H9 (cell line): ENCODE measurements at regions not wholly inside any gene's neighbourhood (a gene's known extent, or its start where the extent isn't known, plus 50 kb on each side); places are given as distances from the start of the nearest gene placed in this dataset.

ENCODE experiments used
- DNase-seq: peaks from one replicate; pipeline ENCODE4 v3.0.0-alpha.2; 2017
- H2AFZ ChIP-seq: one replicate; pipeline ENCODE4 v1.6.1; 2013; ENCODE audit warnings: mild to moderate bottlenecking, low read length, control low read depth, moderate library complexity
- H2AK5ac ChIP-seq: 2 replicates; pipeline ENCODE4 v1.6.1; 2013; ENCODE audit warnings: low read length, control low read depth, mixed read lengths; ENCODE audit not compliant: insufficient read length
- H2BK120ac ChIP-seq: one replicate; pipeline ENCODE4 v1.6.1; 2013; ENCODE audit warnings: low read depth, mild to moderate bottlenecking, low read length, control low read depth, inconsistent platforms; ENCODE audit not compliant: poor library complexity, severe bottlenecking
- H2BK12ac ChIP-seq: 2 replicates; pipeline ENCODE4 v1.6.1; 2013; ENCODE audit warnings: low read length, control low read depth, mixed read lengths, low read depth; ENCODE audit not compliant: insufficient read length
- H2BK15ac ChIP-seq: 2 replicates; pipeline ENCODE4 v1.6.1; 2013; ENCODE audit warnings: low read depth, low read length, control low read depth
- H2BK20ac ChIP-seq: one replicate; pipeline ENCODE4 v1.6.1; 2013; ENCODE audit warnings: low read depth, mild to moderate bottlenecking, low read length, control low read depth, inconsistent platforms; ENCODE audit not compliant: poor library complexity, severe bottlenecking
- H2BK5ac ChIP-seq: 2 replicates; pipeline ENCODE4 v1.6.1; 2013; ENCODE audit warnings: low read length, control low read depth, mixed read lengths; ENCODE audit not compliant: insufficient read length
- H3K14ac ChIP-seq: 2 replicates; pipeline ENCODE4 v1.6.1; 2013; ENCODE audit warnings: low read length, control low read depth; ENCODE audit not compliant: insufficient read depth
- H3K18ac ChIP-seq: 2 replicates; pipeline ENCODE4 v1.6.1; 2013; ENCODE audit warnings: low read depth, mild to moderate bottlenecking, mixed read lengths, low read length, control low read depth; ENCODE audit not compliant: insufficient read length
- H3K23ac ChIP-seq: 2 replicates; pipeline ENCODE4 v1.6.1; 2013; ENCODE audit warnings: low read length, control low read depth, mixed read lengths, low read depth; ENCODE audit not compliant: insufficient read length
- H3K23me2 ChIP-seq: 2 replicates; pipeline ENCODE4 v1.6.1; 2013; ENCODE audit warnings: low read depth, mild to moderate bottlenecking, mixed read lengths, low read length, control low read depth; ENCODE audit not compliant: insufficient read length, poor library complexity, severe bottlenecking
- H3K27ac ChIP-seq: 2 replicates; pipeline ENCODE4 v1.5.1; 2013; ENCODE audit warnings: low read length, control low read depth, mixed read lengths, low read depth; ENCODE audit not compliant: insufficient read length
- H3K27me3 ChIP-seq: 2 replicates; pipeline ENCODE4 v1.6.1; 2013; ENCODE audit warnings: low read length, control low read depth, inconsistent platforms; ENCODE audit not compliant: insufficient read depth
- H3K4ac ChIP-seq: 2 replicates; pipeline ENCODE4 v1.6.1; 2013; ENCODE audit warnings: low read depth, mild to moderate bottlenecking, control low read depth, inconsistent platforms, low read length, moderate library complexity
- H3K4me1 ChIP-seq: 2 replicates; pipeline ENCODE4 v1.6.1; 2013; ENCODE audit warnings: low read length, control low read depth, inconsistent platforms; ENCODE audit not compliant: insufficient read depth
- H3K4me2 ChIP-seq: 2 replicates; pipeline ENCODE4 v1.6.1; 2013; ENCODE audit warnings: low read length, control low read depth, mixed read lengths; ENCODE audit not compliant: insufficient read length, insufficient read depth
- H3K56ac ChIP-seq: 2 replicates; pipeline ENCODE4 v1.6.1; 2013; ENCODE audit warnings: low read depth, mild to moderate bottlenecking, mixed read lengths, low read length, control low read depth; ENCODE audit not compliant: insufficient read length
- H3K79me1 ChIP-seq: 2 replicates; pipeline ENCODE4 v1.6.1; 2013; ENCODE audit warnings: low read depth, mild to moderate bottlenecking, moderate library complexity, low read length, control low read depth, inconsistent platforms; ENCODE audit not compliant: insufficient read depth, poor library complexity, severe bottlenecking
- H3K79me2 ChIP-seq: 2 replicates; pipeline ENCODE4 v1.6.1; 2013; ENCODE audit warnings: low read length, control low read depth, inconsistent platforms; ENCODE audit not compliant: insufficient read depth
- H3K9ac ChIP-seq: 2 replicates; pipeline ENCODE4 v1.6.1; 2013; ENCODE audit warnings: low read length, control low read depth, mixed read lengths; ENCODE audit not compliant: insufficient read length; ENCODE audit errors: extremely low read depth
- H3K9me3 ChIP-seq: one replicate; pipeline ENCODE4 v1.6.1; 2013; ENCODE audit warnings: low read depth, low read length, inconsistent platforms; ENCODE audit not compliant: control insufficient read depth
- H3T11ph ChIP-seq: one replicate; pipeline ENCODE4 v1.6.1; 2013; ENCODE audit warnings: mild to moderate bottlenecking, low read length, control low read depth, inconsistent platforms
- H4K20me1 ChIP-seq: one replicate; pipeline ENCODE4 v1.6.1; 2013; ENCODE audit not compliant: control insufficient read depth, insufficient read length, insufficient read depth
- H4K5ac ChIP-seq: 2 replicates; pipeline ENCODE4 v1.6.1; 2013; ENCODE audit warnings: low read depth, mild to moderate bottlenecking, mixed read lengths, low read length, control low read depth; ENCODE audit not compliant: insufficient read length
- H4K8ac ChIP-seq: replicated peaks from 2 replicates; pipeline ENCODE4 v1.6.1; 2013; ENCODE audit warnings: low read length, control low read depth, mixed read lengths, low read depth; ENCODE audit not compliant: insufficient read length
- H4K91ac ChIP-seq: 2 replicates; pipeline ENCODE4 v1.6.1; 2013; ENCODE audit warnings: low read depth, mild to moderate bottlenecking, moderate library complexity, mixed read lengths, low read length, control low read depth; ENCODE audit not compliant: insufficient read length
- H3K27ac Mint-ChIP-seq, 3 experiments: 2 replicates in 2 of 3; 3 replicates in 1 of 3; pipeline ENCODE4 v1.8.0; 2020 to 2021; ENCODE audit warnings: mixed read lengths in 3 of 3, mild to moderate bottlenecking in 1 of 3, moderate library complexity in 1 of 3
- H3K27me3 Mint-ChIP-seq: 2 replicates; pipeline ENCODE4 v1.8.0; 2021; ENCODE audit warnings: low read depth, mild to moderate bottlenecking, moderate library complexity, mixed read lengths
- H3K36me3 Mint-ChIP-seq, 3 experiments: 2 replicates in 2 of 3; 3 replicates in 1 of 3; pipeline ENCODE4 v1.8.0; 2020 to 2021; ENCODE audit warnings: low read depth in 3 of 3, mixed read lengths in 3 of 3; ENCODE audit not compliant: insufficient read depth in 1 of 3
- H3K4me1 Mint-ChIP-seq, 2 experiments: 2 replicates each; pipeline ENCODE4 v1.8.0; 2020; ENCODE audit warnings: mixed read lengths in 2 of 2
- H3K4me3 Mint-ChIP-seq, 2 experiments: 2 replicates in 1 of 2; 3 replicates in 1 of 2; pipeline ENCODE4 v1.8.0; 2020 to 2021; ENCODE audit warnings: mild to moderate bottlenecking in 2 of 2, mixed read lengths in 2 of 2, moderate library complexity in 1 of 2
- H3K9me3 Mint-ChIP-seq, 2 experiments: 2 replicates in 1 of 2; 3 replicates in 1 of 2; pipeline ENCODE4 v1.8.0; 2020; ENCODE audit warnings: mild to moderate bottlenecking in 2 of 2, mixed read lengths in 2 of 2, moderate library complexity in 1 of 2
- CTCF ChIP-seq: fragments of 200-600 bp; sonication (generic); conservative IDR thresholded peaks from 3 replicates; pipeline ENCODE4 v1.8.0; 2021; ENCODE audit warnings: antibody characterized with exemption, mild to moderate bottlenecking
- WGBS: extraction: QIAGEN DNeasy Blood & Tissue Kit; methylation state at CpG from one replicate; pipeline ENCODE4 v1.1.7; 2013; ENCODE audit warnings: missing lambda C conversion rate, low lambda C conversion rate, mixed read lengths; ENCODE audit not compliant: insufficient read length; ENCODE audit errors: extremely low coverage; 5-methylcytosine and 5-hydroxymethylcytosine counted together

- no peak overlapping the region for H3K9ac ChIP-seq
- no peak overlapping the region for H3K4ac ChIP-seq
- no CpG with 5 or more reads among the region's 8 CpGs for WGBS
- H4K20me1 ChIP-seq = no peaks in the 10 kb centered on the region
- no peak overlapping the region for H3K18ac ChIP-seq
- H4K8ac ChIP-seq = no peak overlapping the region
- H2BK20ac ChIP-seq = no peak overlapping the region
- no peak overlapping the region for H2BK15ac ChIP-seq
- H3K27ac ChIP-seq = no peak overlapping the region
- Mint-ChIP-seq H3K27me3 (no peaks in the 10 kb centered on the region), H3K36me3 (peaks cover 0 to 12% (median 9%) of the 10 kb centered on the region in 3 experiments; a peak in 5 of 7 replicates), H3K4me3 (no peak overlapping the region), H3K9me3 (peaks cover 12% of the 10 kb centered on the region in 2 experiments), H3K4me1 (peaks cover 5 to 9% of the 10 kb centered on the region in 2 experiments), H3K27ac (no peak overlapping the region)
- H3K79me1 ChIP-seq = no peaks in the 10 kb centered on the region
- no peak overlapping the region for H4K5ac ChIP-seq
- H3K4me2 ChIP-seq = no peak overlapping the region
- H2BK120ac ChIP-seq = no peak overlapping the region
- TF ChIP-seq CTCF = peak; percentile 80
- H4K91ac ChIP-seq = no peak overlapping the region
- no peak for DNase-seq
- no peak overlapping the region for H2BK5ac ChIP-seq
- no peak overlapping the region for H3K23ac ChIP-seq
- no peak overlapping the region for H3K56ac ChIP-seq
- H3K9me3 ChIP-seq = no peaks in the 10 kb centered on the region
- no peak overlapping the region for H3K14ac ChIP-seq
- no peaks in the 10 kb centered on the region; the same call in 1 of the 2 replicates for H3K4me1 ChIP-seq
- no peaks in the 10 kb centered on the region for H3K23me2 ChIP-seq
- no peak overlapping the region for H2AK5ac ChIP-seq
- no peak overlapping the region for H2AFZ ChIP-seq
- H2BK12ac ChIP-seq = no peak overlapping the region
- H3K79me2 ChIP-seq = no peaks in the 10 kb centered on the region
- H3K27me3 ChIP-seq = no peaks in the 10 kb centered on the region
- no peak overlapping the region for H3T11ph ChIP-seq
Observed at GRCh38 chr18:6543330-6543908, 128.7 kb upstream of the L3MBTL4 start.
